GM18519 (cell line): ENCODE measurements at regions not wholly inside any gene's neighbourhood (a gene's known extent, or its start where the extent isn't known, plus 50 kb on each side); places are given as distances from the start of the nearest gene placed in this dataset.
"Not testable (repeated sequence)": the region's sequence is repeated elsewhere in the genome, so short reads cannot be mapped to it uniquely, and the experiment has no call there.

ENCODE experiments used
- ATAC-seq: cut with Tn5 transposase; IDR thresholded peaks from one replicate; pipeline ENCODE4 v1.9.1; 2021; ENCODE audit warnings: mild to moderate bottlenecking, moderate library complexity; ENCODE audit not compliant: unreplicated experiment, low FRiP score

GRCh38 chr2:13725945-13726344, 906.6 kb upstream of the LRATD1 start:
- ATAC-seq = no peak

GRCh38 chr2:13745330-13745729, 887.2 kb upstream of the LRATD1 start:
- ATAC-seq = no peak

DNA sequence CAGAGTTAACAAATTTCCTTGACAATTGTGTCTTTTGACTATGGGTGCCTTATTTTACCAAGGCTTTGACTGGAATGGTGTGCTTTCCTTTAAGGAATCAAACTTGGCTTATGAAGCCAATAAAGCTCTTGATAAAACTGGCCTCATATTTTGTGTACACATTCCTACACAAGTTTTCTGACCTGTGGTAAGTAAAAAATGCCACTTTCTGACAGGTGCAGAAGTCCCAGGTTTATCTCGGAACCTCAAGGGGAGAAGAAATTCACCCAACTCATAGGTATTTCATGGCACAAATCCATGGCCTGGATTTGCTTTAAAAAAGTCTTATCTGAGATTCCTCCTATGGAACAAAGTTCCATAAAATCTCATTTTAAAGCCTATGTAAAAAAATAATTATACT, 880.6 kb upstream of the LRATD1 start:
- ATAC-seq = no peak

- ATAC-seq = no peak
These were observed 874.1 kb upstream of the LRATD1 start for GRCh38 chr2:13758412-13758811.

DNA sequence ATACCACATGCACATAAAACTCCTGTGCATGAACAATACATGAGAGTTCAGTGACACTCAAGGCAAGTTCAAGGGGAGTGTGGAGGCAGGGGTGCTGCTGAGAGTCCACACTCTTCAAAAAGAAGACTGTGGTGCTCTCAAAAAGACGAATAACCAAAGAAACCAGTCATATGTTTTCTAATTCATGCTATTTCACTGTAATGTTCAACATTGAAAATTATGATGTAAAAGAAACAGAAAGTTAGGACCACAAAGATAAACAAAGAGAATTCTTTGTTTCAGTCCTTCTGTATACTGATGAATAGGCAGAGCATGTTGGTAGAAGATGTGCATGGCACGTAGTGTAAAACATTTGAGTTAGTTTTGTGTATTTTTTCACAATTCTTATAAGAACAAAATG, 864.2 kb upstream of the LRATD1 start:
- ATAC-seq = no peak

DNA sequence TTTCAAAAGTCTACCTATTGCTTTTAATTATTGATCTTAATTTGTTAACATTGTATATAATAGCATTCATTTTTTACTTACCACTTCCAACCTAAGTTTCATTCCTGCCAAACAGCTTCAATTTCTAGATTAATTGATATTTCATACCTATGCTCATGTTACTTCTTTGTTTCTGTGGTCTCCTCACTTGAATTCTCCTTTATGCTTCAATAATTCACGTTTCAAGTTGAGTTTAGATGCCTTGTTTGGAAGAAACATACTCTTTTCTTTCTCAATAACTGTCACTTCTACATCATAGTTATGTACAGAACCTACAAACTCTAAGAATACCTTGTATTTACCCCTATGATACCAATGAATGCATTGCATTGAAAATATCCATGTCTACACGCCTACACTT, 862.2 kb upstream of the LRATD1 start:
- ATAC-seq = no peak

DNA sequence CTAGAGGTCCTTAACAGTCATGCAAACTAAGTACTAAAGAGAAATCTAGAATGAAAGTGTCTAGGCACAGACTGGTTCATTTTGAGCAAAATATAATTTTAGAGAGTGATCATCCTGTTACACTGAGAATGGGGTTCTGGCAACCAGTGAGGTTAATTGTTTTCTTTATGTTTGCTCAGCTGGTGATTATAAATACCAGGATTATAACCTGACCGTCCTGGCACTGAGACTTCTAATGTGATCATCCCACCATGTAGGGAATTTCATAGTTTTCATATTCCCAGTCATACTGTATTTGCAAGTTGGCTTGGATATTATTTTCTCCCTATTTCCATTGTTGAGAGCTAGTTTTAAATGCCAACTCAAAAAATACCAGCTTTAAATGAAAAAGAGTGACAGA, 852.5 kb upstream of the LRATD1 start:
- no peak for ATAC-seq

DNA sequence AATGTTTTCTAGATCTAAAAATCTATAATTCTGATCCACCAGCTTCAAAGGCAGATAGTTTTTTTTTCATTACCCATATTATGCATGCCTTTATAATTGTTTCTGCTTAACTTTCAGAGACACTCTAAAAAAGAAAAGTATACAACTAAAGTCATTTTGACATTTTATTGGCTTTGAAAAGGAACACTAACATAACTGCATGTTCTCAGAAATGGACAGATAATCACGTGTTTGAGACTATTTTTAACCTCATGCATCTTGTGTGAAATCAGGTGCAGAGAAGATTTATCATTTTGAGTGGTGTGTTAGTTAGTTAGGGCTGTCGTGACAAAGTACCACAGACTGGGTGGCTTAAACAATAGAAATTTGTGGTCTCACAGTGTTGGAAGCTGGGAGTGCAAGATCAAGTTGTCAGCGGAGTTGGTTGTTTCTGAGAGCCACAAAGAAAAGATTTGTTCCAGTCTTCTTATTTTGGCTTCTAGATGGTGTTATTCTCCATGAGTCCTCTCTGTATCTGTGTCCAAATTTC, 841.4 kb upstream of the LRATD1 start:
- ATAC-seq = no peak

DNA sequence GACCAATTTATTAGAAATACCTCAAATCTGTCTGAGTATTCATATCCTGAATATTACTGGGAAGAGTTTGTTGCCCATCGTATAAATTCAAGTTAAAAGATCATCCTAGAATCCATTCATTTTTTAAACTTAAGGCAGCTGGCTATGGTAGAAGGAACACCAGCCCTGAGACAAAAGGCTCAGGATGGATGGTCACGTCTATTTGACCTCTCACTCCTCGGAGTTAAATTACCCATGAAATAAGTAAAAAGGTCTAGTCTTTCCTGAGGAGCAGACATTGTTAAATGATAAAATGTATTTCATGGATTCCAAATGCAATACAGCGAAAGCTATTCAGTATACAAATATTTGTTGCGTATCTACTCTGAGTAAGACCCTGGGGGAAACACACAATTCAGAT, 826.0 kb upstream of the LRATD1 start:
- ATAC-seq = no peak

DNA sequence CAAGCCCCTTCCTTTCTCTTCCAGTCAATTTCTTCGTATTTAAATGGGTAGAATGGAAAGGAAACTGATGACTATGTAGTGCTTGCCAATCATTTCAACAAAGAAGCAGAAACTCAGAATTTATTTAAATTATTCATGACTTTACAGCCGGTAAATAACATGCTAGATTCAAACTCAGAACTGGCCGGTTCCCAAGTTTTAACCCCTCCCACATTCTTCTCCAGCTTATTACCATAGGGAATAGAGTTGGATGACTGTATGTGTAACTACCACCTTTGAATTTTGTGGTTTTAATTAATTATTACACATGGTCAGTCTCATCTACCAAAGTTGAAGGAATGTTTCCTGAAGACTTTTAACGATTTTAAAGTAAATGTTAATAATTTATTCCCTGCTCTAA, 819.3 kb upstream of the LRATD1 start:
- no peak for ATAC-seq

- ATAC-seq = no peak
These were observed 814.5 kb upstream of the LRATD1 start for GRCh38 chr2:13818002-13818401.

- no peak for ATAC-seq
These were observed 812.6 kb upstream of the LRATD1 start for GRCh38 chr2:13819896-13820295.

DNA sequence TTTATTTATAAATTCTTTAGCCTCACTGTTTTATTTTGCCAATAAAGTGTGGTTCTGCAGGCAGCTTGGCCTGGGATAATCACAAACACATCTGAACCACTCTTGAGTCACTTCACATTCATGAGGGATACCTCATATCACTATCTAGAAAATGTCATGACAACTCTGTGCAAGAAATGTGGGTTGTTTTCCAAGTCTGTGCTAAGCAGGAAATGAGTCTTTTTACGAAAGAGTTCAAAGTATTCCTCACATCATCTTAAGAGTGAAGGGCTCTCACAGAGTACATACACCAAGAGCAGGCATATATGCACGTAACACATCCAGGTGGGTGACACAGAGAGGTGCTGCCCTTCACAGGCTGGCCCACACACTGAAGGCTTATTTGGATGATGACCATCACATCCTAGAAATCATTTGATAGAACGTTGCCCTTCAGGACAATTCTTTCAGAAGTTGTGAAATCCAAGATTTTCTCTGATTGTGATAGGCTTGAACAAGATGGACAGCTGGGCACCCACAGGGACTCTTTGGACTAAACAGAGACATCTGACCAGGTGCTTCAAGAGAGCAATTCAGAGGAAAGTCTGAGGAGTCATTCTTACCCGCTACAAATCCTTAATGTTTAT, 811.1 kb upstream of the LRATD1 start:
- ATAC-seq = no peak

- ATAC-seq = no peak
These were observed 810.2 kb upstream of the LRATD1 start for GRCh38 chr2:13822365-13822764.

DNA sequence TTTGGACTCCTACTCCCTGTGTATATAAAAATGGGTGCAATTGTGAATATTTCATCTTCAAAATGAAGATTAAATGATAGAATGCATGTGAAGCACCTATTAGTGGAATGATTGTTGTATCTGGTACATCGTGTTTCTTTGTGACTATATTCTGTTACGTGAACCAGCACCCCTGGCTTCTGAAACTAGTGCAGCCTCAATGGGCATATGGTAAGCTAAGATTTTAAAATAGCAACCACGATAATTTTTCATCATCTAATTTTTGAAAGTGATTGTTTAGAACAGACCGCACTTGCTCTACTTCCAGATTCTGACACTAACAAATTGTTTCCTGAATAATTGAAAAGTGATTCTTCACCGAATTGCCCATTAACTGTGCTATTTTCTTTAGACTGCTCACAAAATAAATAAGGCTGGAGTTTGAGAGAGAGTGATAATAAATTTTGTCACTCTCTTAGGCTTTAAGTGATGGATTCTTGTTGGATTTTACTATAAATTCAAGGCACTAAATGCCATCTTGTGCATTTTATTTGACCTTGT, 806.1 kb upstream of the LRATD1 start:
- ATAC-seq = no peak

- no peak for ATAC-seq
These were observed 773.9 kb upstream of the LRATD1 start for GRCh38 chr2:13858626-13859025.

DNA sequence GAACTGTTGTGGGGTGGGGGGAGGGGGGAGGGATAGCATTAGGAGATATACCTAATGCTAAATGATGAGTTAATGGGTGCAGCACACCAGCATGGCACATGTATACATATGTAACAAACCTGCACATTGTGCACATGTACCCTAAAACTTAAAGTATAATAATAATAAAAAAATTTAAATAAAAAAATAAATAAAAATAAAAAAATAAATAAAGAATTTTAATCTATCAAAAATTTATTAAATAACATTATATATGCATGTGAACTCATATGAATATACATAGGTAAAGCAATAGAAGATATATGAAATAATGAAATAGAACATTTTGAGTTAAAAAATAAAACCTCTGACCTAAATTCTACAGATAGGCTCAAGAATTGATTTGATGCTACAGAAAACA, 764.2 kb upstream of the LRATD1 start:
- not testable (repeated sequence) for ATAC-seq

DNA sequence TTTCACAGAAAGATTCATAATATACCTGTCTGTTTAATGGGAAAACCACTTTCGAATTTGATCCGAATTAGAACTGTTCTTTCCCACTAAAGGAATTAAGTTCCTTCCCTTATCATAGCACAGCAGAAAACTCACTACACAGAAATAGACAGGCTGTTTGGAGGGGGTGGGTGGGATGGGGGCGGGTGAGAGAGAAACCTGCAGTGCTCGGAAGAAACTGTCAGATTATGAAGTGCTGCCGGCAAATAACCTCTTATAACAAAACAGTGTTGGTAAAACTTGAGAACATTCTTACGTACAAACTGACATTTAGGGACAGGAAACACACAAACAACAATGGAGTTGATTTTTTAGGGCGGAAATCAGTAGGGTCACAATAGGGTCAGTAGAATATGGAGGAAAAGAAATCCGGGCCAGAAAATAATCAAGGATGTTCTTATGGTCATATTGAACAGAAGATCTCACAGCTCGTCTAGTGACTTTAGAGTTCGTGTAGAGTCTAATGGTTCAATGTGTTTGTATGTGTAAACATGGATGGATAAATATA, 756.0 kb upstream of the LRATD1 start:
- ATAC-seq = no peak

DNA sequence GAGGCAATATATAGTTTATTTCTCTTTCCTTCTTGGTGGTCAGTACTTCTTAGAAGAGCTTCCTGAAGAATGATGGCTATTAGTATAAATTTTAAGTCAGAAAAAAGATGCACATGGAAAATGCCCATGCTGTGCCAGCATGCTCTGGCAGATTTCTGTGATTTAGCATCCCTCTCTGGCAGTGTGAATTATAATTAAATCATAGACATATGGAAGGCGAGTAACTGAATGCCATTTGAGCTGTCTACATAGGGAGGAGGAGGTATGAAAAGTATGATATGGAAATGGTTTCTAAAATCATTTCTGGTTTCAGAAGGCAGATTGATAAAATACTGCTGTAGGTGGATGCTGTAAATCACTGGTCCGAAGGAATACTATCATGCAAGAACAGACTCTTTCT, 754.9 kb upstream of the LRATD1 start:
- ATAC-seq = no peak

DNA sequence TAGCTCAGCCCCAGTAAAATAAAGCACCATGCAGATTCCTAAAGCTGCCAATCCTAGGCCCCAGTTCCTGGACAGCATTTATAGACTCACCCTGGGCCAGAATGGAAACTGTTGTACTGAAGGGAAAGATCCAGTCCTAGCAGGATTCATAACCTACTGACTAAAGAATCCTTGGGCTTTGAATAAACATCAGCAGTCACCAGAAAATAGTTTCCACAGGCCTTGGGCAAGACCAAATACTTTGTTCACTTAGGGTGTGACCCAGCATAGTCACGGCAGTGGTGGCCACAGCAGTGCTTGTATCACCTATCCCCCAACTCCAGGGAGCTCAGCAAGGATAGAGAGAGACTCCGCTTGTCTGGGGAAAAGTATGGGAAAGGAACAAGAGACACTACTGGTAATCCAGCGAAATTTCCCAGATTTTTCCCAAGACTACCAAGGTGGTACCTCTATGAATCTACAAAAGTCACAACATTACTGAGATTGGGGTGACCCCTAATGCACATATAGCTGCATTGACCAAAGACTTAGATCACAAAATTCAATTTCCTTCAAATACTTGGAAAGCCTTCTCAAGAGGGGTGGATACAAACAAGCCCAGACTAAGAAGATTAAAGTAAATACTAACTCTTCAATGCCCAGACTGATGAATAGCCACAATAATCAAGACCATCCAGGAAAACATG, 748.1 kb upstream of the LRATD1 start:
- ATAC-seq = no peak

DNA sequence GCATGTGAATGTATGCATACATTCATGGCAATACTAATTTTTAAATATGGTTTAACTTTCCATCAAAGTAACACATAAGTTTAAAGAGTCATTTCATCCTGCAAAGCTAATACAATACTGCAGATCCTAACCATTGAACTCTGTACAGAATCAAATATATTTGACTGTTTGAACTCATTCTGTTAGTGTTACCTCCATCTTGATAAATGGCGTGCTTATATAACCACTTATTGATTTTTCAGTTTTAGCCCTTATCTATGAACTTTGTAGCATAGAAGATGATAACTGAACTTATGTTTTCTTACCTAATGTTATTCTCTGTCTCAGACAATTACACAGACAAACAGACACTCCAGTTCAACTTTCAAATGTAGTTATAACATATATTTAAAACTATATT, 731.0 kb upstream of the LRATD1 start:
- ATAC-seq = no peak

DNA sequence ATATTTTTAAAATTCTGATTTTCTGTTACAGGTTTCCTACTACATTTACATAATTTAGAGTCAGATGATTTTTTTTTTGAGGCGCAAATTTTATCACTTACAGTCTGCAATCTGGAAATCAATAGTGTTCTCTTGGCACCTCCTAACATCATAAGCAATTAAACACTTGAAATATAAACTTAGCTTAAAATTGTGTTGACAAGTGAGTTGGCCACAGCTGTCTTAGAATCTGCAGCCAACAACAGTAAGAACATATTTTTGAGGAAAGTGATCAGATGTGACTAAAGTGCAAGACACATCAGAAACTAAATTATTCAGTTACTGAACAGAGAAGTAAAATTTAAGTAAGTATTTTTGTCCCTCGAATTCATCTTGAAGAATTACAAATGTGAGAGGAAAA, 726.7 kb upstream of the LRATD1 start:
- no peak for ATAC-seq
